ENCODE measurements at regions not wholly inside any gene's neighbourhood (a gene's known extent, or its start where the extent isn't known, plus 50 kb on each side); places are given as distances from the start of the nearest gene placed in this dataset.

DNA sequence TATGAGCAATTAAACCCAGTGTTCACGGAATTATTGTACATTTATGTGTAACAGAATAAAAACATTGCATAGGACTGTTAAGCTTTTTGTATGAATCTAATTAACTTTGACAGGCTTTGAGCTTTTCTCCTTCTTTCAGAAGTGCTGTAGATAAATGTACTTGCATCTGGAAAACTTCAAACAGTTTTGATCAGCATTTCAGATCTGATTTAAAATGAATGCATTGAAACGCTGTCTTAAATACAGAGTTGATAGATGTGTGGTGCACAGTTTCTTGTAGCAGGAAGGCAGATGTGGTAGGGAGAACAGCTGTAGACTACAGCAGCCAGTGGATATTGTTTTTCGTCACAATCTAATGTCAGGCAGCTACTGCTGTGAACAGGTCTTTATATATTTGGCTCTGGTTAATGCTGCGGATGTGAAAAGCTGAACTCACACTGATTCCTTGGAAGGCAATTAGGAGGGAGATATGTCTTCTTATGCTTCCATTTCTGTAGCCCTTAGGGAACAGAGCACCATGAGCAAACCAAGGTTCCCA lies 193.8 kb upstream of the GOLIM4 start:
- DNase-seq (ENCODE audit: low read depth in 1 of 2, low spot score in 1 of 2): no peak
- H3K27me3 ChIP-seq (ENCODE audit: insufficient read depth, poor library complexity, severe bottlenecking): peaks cover 2% of the 10 kb centered on the region
- no peak overlapping the region for H3K4me3 ChIP-seq (replicated peaks; ENCODE audit: insufficient read depth, low read length)
- no peak overlapping the region for H3K27ac ChIP-seq (replicated peaks)
- TF ChIP-seq POLR2AphosphoS5 (IDR thresholded peaks at IDR 0.05; ENCODE audit: low read depth) (no peak), SPI1 (IDR thresholded peaks at IDR 0.05; ENCODE audit: borderline replicate concordance, low read depth) (no peak), GABPA (IDR thresholded peaks at IDR 0.05; ENCODE audit: low read depth) (no peak)
- TF ChIP-seq, protein P1, sequence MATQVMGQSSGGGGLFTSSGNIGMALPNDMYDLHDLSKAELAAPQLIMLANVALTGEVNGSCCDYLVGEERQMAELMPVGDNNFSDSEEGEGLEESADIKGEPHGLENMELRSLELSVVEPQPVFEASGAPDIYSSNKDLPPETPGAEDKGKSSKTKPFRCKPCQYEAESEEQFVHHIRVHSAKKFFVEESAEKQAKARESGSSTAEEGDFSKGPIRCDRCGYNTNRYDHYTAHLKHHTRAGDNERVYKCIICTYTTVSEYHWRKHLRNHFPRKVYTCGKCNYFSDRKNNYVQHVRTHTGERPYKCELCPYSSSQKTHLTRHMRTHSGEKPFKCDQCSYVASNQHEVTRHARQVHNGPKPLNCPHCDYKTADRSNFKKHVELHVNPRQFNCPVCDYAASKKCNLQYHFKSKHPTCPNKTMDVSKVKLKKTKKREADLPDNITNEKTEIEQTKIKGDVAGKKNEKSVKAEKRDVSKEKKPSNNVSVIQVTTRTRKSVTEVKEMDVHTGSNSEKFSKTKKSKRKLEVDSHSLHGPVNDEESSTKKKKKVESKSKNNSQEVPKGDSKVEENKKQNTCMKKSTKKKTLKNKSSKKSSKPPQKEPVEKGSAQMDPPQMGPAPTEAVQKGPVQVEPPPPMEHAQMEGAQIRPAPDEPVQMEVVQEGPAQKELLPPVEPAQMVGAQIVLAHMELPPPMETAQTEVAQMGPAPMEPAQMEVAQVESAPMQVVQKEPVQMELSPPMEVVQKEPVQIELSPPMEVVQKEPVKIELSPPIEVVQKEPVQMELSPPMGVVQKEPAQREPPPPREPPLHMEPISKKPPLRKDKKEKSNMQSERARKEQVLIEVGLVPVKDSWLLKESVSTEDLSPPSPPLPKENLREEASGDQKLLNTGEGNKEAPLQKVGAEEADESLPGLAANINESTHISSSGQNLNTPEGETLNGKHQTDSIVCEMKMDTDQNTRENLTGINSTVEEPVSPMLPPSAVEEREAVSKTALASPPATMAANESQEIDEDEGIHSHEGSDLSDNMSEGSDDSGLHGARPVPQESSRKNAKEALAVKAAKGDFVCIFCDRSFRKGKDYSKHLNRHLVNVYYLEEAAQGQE (IDR thresholded peaks at IDR 0.05; ENCODE audit: insufficient replicate concordance, low read depth): no peak
- TF ChIP-seq, protein P2, sequence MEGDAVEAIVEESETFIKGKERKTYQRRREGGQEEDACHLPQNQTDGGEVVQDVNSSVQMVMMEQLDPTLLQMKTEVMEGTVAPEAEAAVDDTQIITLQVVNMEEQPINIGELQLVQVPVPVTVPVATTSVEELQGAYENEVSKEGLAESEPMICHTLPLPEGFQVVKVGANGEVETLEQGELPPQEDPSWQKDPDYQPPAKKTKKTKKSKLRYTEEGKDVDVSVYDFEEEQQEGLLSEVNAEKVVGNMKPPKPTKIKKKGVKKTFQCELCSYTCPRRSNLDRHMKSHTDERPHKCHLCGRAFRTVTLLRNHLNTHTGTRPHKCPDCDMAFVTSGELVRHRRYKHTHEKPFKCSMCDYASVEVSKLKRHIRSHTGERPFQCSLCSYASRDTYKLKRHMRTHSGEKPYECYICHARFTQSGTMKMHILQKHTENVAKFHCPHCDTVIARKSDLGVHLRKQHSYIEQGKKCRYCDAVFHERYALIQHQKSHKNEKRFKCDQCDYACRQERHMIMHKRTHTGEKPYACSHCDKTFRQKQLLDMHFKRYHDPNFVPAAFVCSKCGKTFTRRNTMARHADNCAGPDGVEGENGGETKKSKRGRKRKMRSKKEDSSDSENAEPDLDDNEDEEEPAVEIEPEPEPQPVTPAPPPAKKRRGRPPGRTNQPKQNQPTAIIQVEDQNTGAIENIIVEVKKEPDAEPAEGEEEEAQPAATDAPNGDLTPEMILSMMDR (IDR thresholded peaks at IDR 0.05; ENCODE audit: insufficient read depth, low read length): no peak

DNA sequence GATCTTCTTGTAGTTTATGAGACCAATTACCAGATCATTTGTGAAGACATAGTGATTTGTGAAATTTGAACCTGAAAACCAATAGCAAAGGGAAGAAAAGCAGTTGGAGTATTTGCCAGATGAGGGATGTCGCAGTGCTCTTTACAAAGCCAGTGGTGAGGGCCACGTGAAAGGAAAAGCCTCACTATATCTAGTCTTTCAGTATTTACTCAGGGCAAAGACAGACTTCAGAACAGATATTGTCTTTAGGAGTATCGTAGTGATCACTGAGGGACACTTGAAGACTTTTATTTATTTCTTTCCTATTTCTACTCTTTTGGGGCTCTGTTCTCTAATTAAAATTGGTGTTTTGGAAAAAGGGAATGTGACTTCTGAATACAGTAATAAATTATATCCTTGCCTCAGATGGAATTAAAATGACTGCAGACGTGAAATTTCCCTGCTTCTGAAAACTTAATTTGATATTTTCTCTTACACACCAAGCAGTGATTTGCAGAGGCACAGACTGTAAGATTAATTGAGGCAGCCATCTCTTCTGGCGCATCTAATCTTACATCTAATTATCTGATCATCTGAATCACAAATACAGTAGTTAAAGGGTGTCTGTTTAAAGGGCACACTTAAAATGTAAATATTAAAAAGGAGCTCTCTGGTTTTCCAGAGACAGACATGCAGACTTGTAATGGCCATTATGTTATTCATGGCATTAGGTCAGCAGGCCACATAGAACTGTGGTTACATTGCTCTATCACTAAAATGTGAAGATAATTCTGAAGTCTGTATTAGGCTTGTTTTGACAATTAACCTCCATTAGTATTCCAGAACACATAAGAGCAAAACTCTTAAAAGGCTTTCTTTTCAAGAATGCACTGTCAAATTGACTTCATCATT lies 193.0 kb upstream of the GOLIM4 start:
- TF ChIP-seq POLR2AphosphoS5 (IDR thresholded peaks at IDR 0.05; ENCODE audit: low read depth): no peak
- TF ChIP-seq, protein P2 (IDR thresholded peaks at IDR 0.05; ENCODE audit: insufficient read depth, low read length): no peak
- TF ChIP-seq GABPA (IDR thresholded peaks at IDR 0.05; ENCODE audit: low read depth): no peak
- TF ChIP-seq, protein P1 (IDR thresholded peaks at IDR 0.05; ENCODE audit: insufficient replicate concordance, low read depth): no peak
- TF ChIP-seq SPI1 (IDR thresholded peaks at IDR 0.05; ENCODE audit: borderline replicate concordance, low read depth): no peak
- no peak overlapping the region for H3K27ac ChIP-seq (replicated peaks)
- no peak for DNase-seq (ENCODE audit: low read depth in 1 of 2, low spot score in 1 of 2)
- peaks cover 2% of the 10 kb centered on the region for H3K27me3 ChIP-seq (ENCODE audit: insufficient read depth, poor library complexity, severe bottlenecking)
- no peak overlapping the region for H3K4me3 ChIP-seq (replicated peaks; ENCODE audit: insufficient read depth, low read length)

DNA sequence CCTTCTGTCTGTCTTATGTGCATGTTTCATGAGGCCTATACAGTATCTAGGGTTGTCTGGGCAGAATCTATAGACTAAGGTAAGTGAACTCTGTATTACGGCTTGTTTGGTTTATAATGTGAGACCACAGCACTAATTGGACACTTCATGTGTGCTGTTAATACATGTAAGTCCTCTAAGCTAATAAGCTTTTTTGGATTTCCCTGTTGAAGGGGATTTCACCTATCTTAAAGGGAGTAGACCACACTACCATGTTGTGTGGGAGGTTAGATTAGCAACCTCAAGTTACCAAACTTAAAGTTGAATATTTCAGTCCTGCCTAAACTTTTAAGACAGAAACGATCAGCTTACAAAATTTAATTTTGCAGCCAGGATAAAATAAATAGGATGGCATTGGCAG lies 189.8 kb upstream of the GOLIM4 start:
- Histone ChIP-seq H3K27ac (replicated peaks) (no peak overlapping the region), H3K27me3 (ENCODE audit: insufficient read depth, poor library complexity, severe bottlenecking) (peaks cover 2% of the 10 kb centered on the region), H3K4me3 (replicated peaks; ENCODE audit: insufficient read depth, low read length) (no peak overlapping the region)
- DNase-seq (ENCODE audit: low read depth in 1 of 2, low spot score in 1 of 2): no peak
- TF ChIP-seq GABPA (IDR thresholded peaks at IDR 0.05; ENCODE audit: low read depth) (no peak), SPI1 (IDR thresholded peaks at IDR 0.05; ENCODE audit: borderline replicate concordance, low read depth) (no peak), POLR2AphosphoS5 (IDR thresholded peaks at IDR 0.05; ENCODE audit: low read depth) (no peak)
- TF ChIP-seq, protein P2 (IDR thresholded peaks at IDR 0.05; ENCODE audit: insufficient read depth, low read length): no peak
- TF ChIP-seq, protein P1 (IDR thresholded peaks at IDR 0.05; ENCODE audit: insufficient replicate concordance, low read depth): no peak

Data from HL-60 (cell line).